OCI-LY1 (cell line): ENCODE measurements at regions not wholly inside any gene's neighbourhood (a gene's known extent, or its start where the extent isn't known, plus 50 kb on each side); places are given as distances from the start of the nearest gene placed in this dataset.

Experiments used
- EZH2 ChIP-seq: fragments of 200-600 bp; sonication (generic), shearing (Covaris generic); IDR thresholded peaks from 2 replicates; pipeline ENCODE4 v1.8.0; 2017; ENCODE audit warnings: borderline replicate concordance, mixed run types, mild to moderate bottlenecking, antibody characterized with exemption, low read length, moderate library complexity, mixed read lengths
- TF ChIP-seq, protein P1 (sequence below): fragments of 200-600 bp; sonication (generic), shearing (Covaris generic); IDR thresholded peaks from 2 replicates; pipeline ENCODE4 v1.5.1; 2017; ENCODE audit warnings: mild to moderate bottlenecking, antibody characterized with exemption, low read length, moderate library complexity, mixed read lengths

DNA sequence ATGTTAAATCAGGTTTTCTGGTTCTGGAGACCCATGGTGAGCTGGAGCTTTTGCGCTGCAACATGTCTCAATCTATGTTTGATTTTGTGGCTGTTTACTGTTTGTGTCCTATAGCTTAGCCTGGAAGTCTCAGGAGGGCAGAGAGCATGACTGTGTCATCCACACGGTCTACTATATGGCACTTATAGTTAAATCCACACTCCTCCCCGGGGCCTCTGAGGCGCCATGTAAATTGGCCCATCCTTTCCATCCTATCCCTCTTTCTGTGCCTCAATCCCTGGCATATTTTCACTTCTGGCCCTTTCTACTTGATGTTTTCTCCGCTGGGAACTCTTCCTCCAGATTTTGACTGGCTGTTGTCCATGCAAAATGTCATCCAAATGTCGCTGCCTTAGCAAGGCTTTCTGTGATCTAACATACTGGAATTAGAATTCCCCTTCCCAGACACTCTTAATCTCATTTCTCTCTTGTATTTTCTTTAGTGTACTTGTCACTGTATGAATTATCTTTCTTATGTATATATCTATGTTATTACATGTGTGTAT is 560.8 kb upstream of the RGMA start:
- TF ChIP-seq, protein P1, sequence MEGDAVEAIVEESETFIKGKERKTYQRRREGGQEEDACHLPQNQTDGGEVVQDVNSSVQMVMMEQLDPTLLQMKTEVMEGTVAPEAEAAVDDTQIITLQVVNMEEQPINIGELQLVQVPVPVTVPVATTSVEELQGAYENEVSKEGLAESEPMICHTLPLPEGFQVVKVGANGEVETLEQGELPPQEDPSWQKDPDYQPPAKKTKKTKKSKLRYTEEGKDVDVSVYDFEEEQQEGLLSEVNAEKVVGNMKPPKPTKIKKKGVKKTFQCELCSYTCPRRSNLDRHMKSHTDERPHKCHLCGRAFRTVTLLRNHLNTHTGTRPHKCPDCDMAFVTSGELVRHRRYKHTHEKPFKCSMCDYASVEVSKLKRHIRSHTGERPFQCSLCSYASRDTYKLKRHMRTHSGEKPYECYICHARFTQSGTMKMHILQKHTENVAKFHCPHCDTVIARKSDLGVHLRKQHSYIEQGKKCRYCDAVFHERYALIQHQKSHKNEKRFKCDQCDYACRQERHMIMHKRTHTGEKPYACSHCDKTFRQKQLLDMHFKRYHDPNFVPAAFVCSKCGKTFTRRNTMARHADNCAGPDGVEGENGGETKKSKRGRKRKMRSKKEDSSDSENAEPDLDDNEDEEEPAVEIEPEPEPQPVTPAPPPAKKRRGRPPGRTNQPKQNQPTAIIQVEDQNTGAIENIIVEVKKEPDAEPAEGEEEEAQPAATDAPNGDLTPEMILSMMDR = no peak
- no peak for TF ChIP-seq EZH2
